COLO668 (cell line): ENCODE measurements at regions not wholly inside any gene's neighbourhood (a gene's known extent, or its start where the extent isn't known, plus 50 kb on each side); places are given as distances from the start of the nearest gene placed in this dataset.
"Not testable (repeated sequence)": the region's sequence is repeated elsewhere in the genome, so short reads cannot be mapped to it uniquely, and the experiment has no call there.

ENCODE experiments used
- DNase-seq: peaks from one replicate; lab custom pipeline; 2025; ENCODE audit not compliant: unreplicated experiment; lab: John Stamatoyannopoulos, UW

- no peak for DNase-seq
Observed at GRCh38 chr10:8334631-8335030, 280.1 kb downstream of the GATA3 start.

- DNase-seq, result no peak
Observed at GRCh38 chr10:8336629-8337331, 282.3 kb downstream of the GATA3 start.

GRCh38 chr10:8337332-8337651 is 282.8 kb downstream of the GATA3 start:
- no peak for DNase-seq

- DNase-seq, result no peak
Observed at GRCh38 chr10:8338177-8338766, 283.8 kb downstream of the GATA3 start.

- DNase-seq, result no peak
Observed at GRCh38 chr10:8344756-8345155, 290.3 kb downstream of the GATA3 start.

- DNase-seq, result no peak
Observed at GRCh38 chr10:8346861-8347260, 292.4 kb downstream of the GATA3 start.

- DNase-seq, result not testable (repeated sequence)
Observed at GRCh38 chr10:8347614-8348013, 293.1 kb downstream of the GATA3 start.

- no peak for DNase-seq
Observed at GRCh38 chr10:8349610-8350249, 295.2 kb downstream of the GATA3 start.

GRCh38 chr10:8350250-8350967 is 295.9 kb downstream of the GATA3 start:
- no peak for DNase-seq

- DNase-seq, result no peak
Observed at GRCh38 chr10:8352171-8353075, 297.9 kb downstream of the GATA3 start.

GRCh38 chr10:8356283-8356682 is 301.8 kb downstream of the GATA3 start:
- no peak for DNase-seq

- DNase-seq, result no peak
Observed at GRCh38 chr10:8359467-8359866, 305.0 kb downstream of the GATA3 start.

GRCh38 chr10:8360365-8360764 is 305.9 kb downstream of the GATA3 start:
- DNase-seq, result no peak

GRCh38 chr10:8360814-8361509 is 306.5 kb downstream of the GATA3 start:
- DNase-seq, result no peak

- no peak for DNase-seq
Observed at GRCh38 chr10:8361510-8361844, 307.0 kb downstream of the GATA3 start.

- no peak for DNase-seq
Observed at GRCh38 chr10:8365935-8366911, 311.7 kb downstream of the GATA3 start.

GRCh38 chr10:8367672-8368411 is 313.4 kb downstream of the GATA3 start:
- DNase-seq, result not testable (repeated sequence)

GRCh38 chr10:8369666-8370065 is 315.2 kb downstream of the GATA3 start:
- DNase-seq, result no peak

GRCh38 chr10:8374334-8374733 is 319.8 kb downstream of the GATA3 start:
- no peak for DNase-seq
